ENCODE measurements at regions not wholly inside any gene's neighbourhood (a gene's known extent, or its start where the extent isn't known, plus 50 kb on each side); places are given as distances from the start of the nearest gene placed in this dataset.

GRCh38 chrX:79300856-79301255, 66.3 kb downstream of the ITM2A start:
- no peaks in the 10 kb centered on the region for H3K9me3 ChIP-seq (ENCODE audit: control insufficient read depth in 2 of 3, low read length in 3 of 3)
- H3K4me3 ChIP-seq (ENCODE audit: low read length), result no peak overlapping the region
- no peak for DNase-seq
- no peaks in the 10 kb centered on the region for H3K4me1 ChIP-seq (ENCODE audit: control insufficient read depth in 2 of 2, insufficient read depth in 2 of 2, low read length in 2 of 2)
- no peaks in the 10 kb centered on the region for H3K36me3 ChIP-seq (ENCODE audit: control insufficient read depth in 2 of 3, insufficient read depth in 3 of 3, low read length in 3 of 3)
- Mint-ChIP-seq H3K36me3 (peaks cover 0 to 9% (median 4%) of the 10 kb centered on the region in 5 donors), H3K27me3 (no peaks in the 10 kb centered on the region), H3K27ac (no peak overlapping the region), H3K4me1 (no peaks in the 10 kb centered on the region), H3K4me3 (no peak overlapping the region), H3K9me3 (peaks cover 0 to 5% (median 0%) of the 10 kb centered on the region in 11 donors)
- ATAC-seq, result no peak
- ChIA-PET POLR2A (interaction anchor here (1.1 kb wide), 1 partner anchor 77 kb away, joined by 3 read pairs; no protein-coding TSS in a partner anchor), CTCF (interaction anchor here (0.6 kb wide), 1 partner anchor 256 kb away, joined by 3 read pairs; no protein-coding TSS in a partner anchor)
- intact Hi-C loops (cut with micrococcal nuclease), result no loop called here
- H3K27ac ChIP-seq (ENCODE audit: low read depth, low read length), result no peak overlapping the region
- H3K27me3 ChIP-seq (ENCODE audit: control insufficient read depth in 2 of 2, insufficient read depth in 2 of 2, low read length in 2 of 2), result no peaks in the 10 kb centered on the region

- no peak overlapping the region for H3K4me3 ChIP-seq (ENCODE audit: low read length)
- H3K4me1 ChIP-seq (ENCODE audit: control insufficient read depth in 2 of 2, insufficient read depth in 2 of 2, low read length in 2 of 2), result no peaks in the 10 kb centered on the region
- no peaks in the 10 kb centered on the region for H3K27me3 ChIP-seq (ENCODE audit: control insufficient read depth in 2 of 2, insufficient read depth in 2 of 2, low read length in 2 of 2)
- Mint-ChIP-seq H3K27me3 (no peaks in the 10 kb centered on the region), H3K4me1 (peaks cover 12 to 53% (median 46%) of the 10 kb centered on the region in 7 donors), H3K27ac (peak overlapping the region in 8 of 9 donors; percentile 1 to 84 (median 36)), H3K36me3 (peaks cover 0 to 13% (median 0%) of the 10 kb centered on the region in 5 donors), H3K9me3 (peaks cover 0 to 3% (median 0%) of the 10 kb centered on the region in 11 donors), H3K4me3 (peak overlapping the region in 7 of 10 donors; percentile 2 to 62 (median 42))
- DNase-seq (no peak), ATAC-seq (no peak)
- ChIA-PET POLR2A (no interaction called here), CTCF (no interaction called here)
- intact Hi-C loops (cut with micrococcal nuclease), result no loop called here
- no peaks in the 10 kb centered on the region for H3K9me3 ChIP-seq (ENCODE audit: control insufficient read depth in 2 of 3, low read length in 3 of 3)
- H3K36me3 ChIP-seq (ENCODE audit: control insufficient read depth in 2 of 3, insufficient read depth in 3 of 3, low read length in 3 of 3), result no peaks in the 10 kb centered on the region
- no peak overlapping the region for H3K27ac ChIP-seq (ENCODE audit: low read depth, low read length)
Measured at GRCh38 chrX:79290596-79290995, 76.5 kb downstream of the ITM2A start.

- H3K36me3 Mint-ChIP-seq, result peaks cover 0 to 13% (median 0%) of the 10 kb centered on the region in 5 donors
- ChIA-PET POLR2A (no interaction called here), CTCF (no interaction called here)
- H3K4me3 Mint-ChIP-seq, result peak overlapping the region in 8 of 10 donors; percentile 7 to 83 (median 49)
- no peak for ATAC-seq
- DNase-seq, result no peak
- H3K4me1 Mint-ChIP-seq, result peaks cover 15 to 57% (median 48%) of the 10 kb centered on the region in 7 donors
- H3K27me3 Mint-ChIP-seq, result no peaks in the 10 kb centered on the region
- Histone ChIP-seq H3K27me3 (ENCODE audit: control insufficient read depth in 2 of 2, insufficient read depth in 2 of 2, low read length in 2 of 2) (no peaks in the 10 kb centered on the region), H3K9me3 (ENCODE audit: control insufficient read depth in 2 of 3, low read length in 3 of 3) (no peaks in the 10 kb centered on the region), H3K4me1 (ENCODE audit: control insufficient read depth in 2 of 2, insufficient read depth in 2 of 2, low read length in 2 of 2) (no peaks in the 10 kb centered on the region), H3K27ac (ENCODE audit: low read depth, low read length) (no peak overlapping the region), H3K4me3 (ENCODE audit: low read length) (no peak overlapping the region), H3K36me3 (ENCODE audit: control insufficient read depth in 2 of 3, insufficient read depth in 3 of 3, low read length in 3 of 3) (no peaks in the 10 kb centered on the region)
- H3K27ac Mint-ChIP-seq, result peak overlapping the region in 6 of 9 donors; percentile 35 to 93 (median 62)
- H3K9me3 Mint-ChIP-seq, result peaks cover 0 to 1% (median 0%) of the 10 kb centered on the region in 11 donors
- intact Hi-C loops (cut with micrococcal nuclease), result loop anchor here (5.0 kb wide), 2 partner anchors 79 to 124 kb away; partner anchors contain the start of gene ITM2A (in 1 of the 2)
Measured at GRCh38 chrX:79288733-79289132, 78.4 kb downstream of the ITM2A start.

GRCh38 chrX:79287724-79288123, 79.4 kb downstream of the ITM2A start:
- Histone ChIP-seq H3K4me1 (ENCODE audit: control insufficient read depth in 2 of 2, insufficient read depth in 2 of 2, low read length in 2 of 2) (no peaks in the 10 kb centered on the region), H3K4me3 (ENCODE audit: low read length) (no peak overlapping the region), H3K9me3 (ENCODE audit: control insufficient read depth in 2 of 3, low read length in 3 of 3) (no peaks in the 10 kb centered on the region), H3K27ac (ENCODE audit: low read depth, low read length) (peak overlapping the region; percentile 14), H3K27me3 (ENCODE audit: control insufficient read depth in 2 of 2, insufficient read depth in 2 of 2, low read length in 2 of 2) (no peaks in the 10 kb centered on the region), H3K36me3 (ENCODE audit: control insufficient read depth in 2 of 3, insufficient read depth in 3 of 3, low read length in 3 of 3) (no peaks in the 10 kb centered on the region)
- Mint-ChIP-seq H3K4me1 (peaks cover 15 to 57% (median 48%) of the 10 kb centered on the region in 7 donors), H3K27me3 (no peaks in the 10 kb centered on the region), H3K27ac (peak overlapping the region; percentile 15 to 87 (median 75)), H3K9me3 (peaks cover 0 to under 1% (median 0%) of the 10 kb centered on the region in 11 donors), H3K4me3 (peak overlapping the region in 9 of 10 donors; percentile 38 to 76 (median 67)), H3K36me3 (peaks cover 0 to 9% (median 0%) of the 10 kb centered on the region in 5 donors)
- DNase-seq (no peak), ATAC-seq (no peak)
- intact Hi-C loops (cut with micrococcal nuclease), result loop anchor here (5.0 kb wide), 2 partner anchors 80 to 125 kb away; partner anchors contain the start of gene ITM2A (in 1 of the 2)
- ChIA-PET CTCF (interaction anchor here (0.7 kb wide), 1 partner anchor 78 kb away, joined by 3 read pairs; no protein-coding TSS in a partner anchor), POLR2A (interaction anchor here (1.1 kb wide), 1 partner anchor 10 kb away, joined by 3 read pairs; no protein-coding TSS in a partner anchor)

GRCh38 chrX:79281775-79282174, 85.4 kb downstream of the ITM2A start:
- no peak overlapping the region for H3K4me3 Mint-ChIP-seq
- H3K4me1 Mint-ChIP-seq, result peaks cover 4 to 13% (median 6%) of the 10 kb centered on the region in 7 donors
- Histone ChIP-seq H3K36me3 (ENCODE audit: control insufficient read depth in 2 of 3, insufficient read depth in 3 of 3, low read length in 3 of 3) (no peaks in the 10 kb centered on the region), H3K4me3 (ENCODE audit: low read length) (no peak overlapping the region), H3K4me1 (ENCODE audit: control insufficient read depth in 2 of 2, insufficient read depth in 2 of 2, low read length in 2 of 2) (no peaks in the 10 kb centered on the region), H3K27ac (ENCODE audit: low read depth, low read length) (no peak overlapping the region), H3K9me3 (ENCODE audit: control insufficient read depth in 2 of 3, low read length in 3 of 3) (peaks cover 0 to 4% (median 0%) of the 10 kb centered on the region in 3 experiments), H3K27me3 (ENCODE audit: control insufficient read depth in 2 of 2, insufficient read depth in 2 of 2, low read length in 2 of 2) (no peaks in the 10 kb centered on the region)
- intact Hi-C loops (cut with micrococcal nuclease), result no loop called here
- peak overlapping the region in 2 of 9 donors; percentile 5 to 33 for H3K27ac Mint-ChIP-seq
- ATAC-seq (no peak), DNase-seq (no peak)
- CTCF ChIA-PET, result no interaction called here
- no peaks in the 10 kb centered on the region for H3K27me3 Mint-ChIP-seq
- POLR2A ChIA-PET, result no interaction called here
- peaks cover 4 to 42% (median 9%) of the 10 kb centered on the region in 11 donors for H3K9me3 Mint-ChIP-seq
- peaks cover 5 to 46% (median 12%) of the 10 kb centered on the region in 5 donors for H3K36me3 Mint-ChIP-seq

- no peaks in the 10 kb centered on the region for H3K27me3 ChIP-seq (ENCODE audit: control insufficient read depth in 2 of 2, insufficient read depth in 2 of 2, low read length in 2 of 2)
- Mint-ChIP-seq H3K4me1 (peaks cover 13 to 68% (median 45%) of the 10 kb centered on the region in 7 donors), H3K27me3 (no peaks in the 10 kb centered on the region), H3K27ac (peak overlapping the region in 8 of 9 donors; percentile 84 to 94 (median 90)), H3K4me3 (peak overlapping the region; percentile 17 to 77 (median 56)), H3K36me3 (peaks cover 0 to 7% (median 0%) of the 10 kb centered on the region in 5 donors), H3K9me3 (no peaks in the 10 kb centered on the region)
- ATAC-seq, result peak; percentile 98
- intact Hi-C loops (cut with micrococcal nuclease), result loop anchor here (1.0 to 5.0 kb wide), 14 partner anchors 11 to 1360 kb away; partner anchors contain the start of genes ITM2A (in 2 of the 2), ATP7A (in 1 of the 2) and P2RY10 (in 1 of the 2)
- H3K36me3 ChIP-seq (ENCODE audit: control insufficient read depth in 2 of 3, insufficient read depth in 3 of 3, low read length in 3 of 3), result no peaks in the 10 kb centered on the region
- peak; percentile 29 to 76 (median 68) for DNase-seq
- H3K4me3 ChIP-seq (ENCODE audit: low read length), result no peak overlapping the region
- H3K9me3 ChIP-seq (ENCODE audit: control insufficient read depth in 2 of 3, low read length in 3 of 3), result no peaks in the 10 kb centered on the region
- ChIA-PET POLR2A (interaction anchor here (0.6 to 1.4 kb wide), 6 partner anchors 89 to 324 kb away, joined by 3 to 6 read pairs (median 4); no protein-coding TSS in a partner anchor), CTCF (interaction anchor here (0.6 to 2.6 kb wide), 12 partner anchors 11 to 716 kb away, joined by 3 to 8 read pairs (median 4); no protein-coding TSS in a partner anchor)
- H3K4me1 ChIP-seq (ENCODE audit: control insufficient read depth in 2 of 2, insufficient read depth in 2 of 2, low read length in 2 of 2), result peaks cover 24 to 34% of the 10 kb centered on the region in 2 donors
- H3K27ac ChIP-seq (ENCODE audit: low read depth, low read length), result peak overlapping the region; percentile 61
Measured at GRCh38 chrX:79270401-79270800, 96.7 kb downstream of the ITM2A start.
